GM12892 (cell line): ENCODE measurements at regions not wholly inside any gene's neighbourhood (a gene's known extent, or its start where the extent isn't known, plus 50 kb on each side); places are given as distances from the start of the nearest gene placed in this dataset.

ENCODE experiments used
- POLR2A ChIP-seq: IDR thresholded peaks from 2 replicates; pipeline ENCODE4 v1.6.1; 2011; ENCODE audit warnings: low read depth, low read length, control low read depth
- TAF1 ChIP-seq: IDR thresholded peaks from 2 replicates; pipeline ENCODE4 v1.6.1; 2011; ENCODE audit warnings: low read depth, mild to moderate bottlenecking, control low read depth, low read length, borderline replicate concordance

DNA sequence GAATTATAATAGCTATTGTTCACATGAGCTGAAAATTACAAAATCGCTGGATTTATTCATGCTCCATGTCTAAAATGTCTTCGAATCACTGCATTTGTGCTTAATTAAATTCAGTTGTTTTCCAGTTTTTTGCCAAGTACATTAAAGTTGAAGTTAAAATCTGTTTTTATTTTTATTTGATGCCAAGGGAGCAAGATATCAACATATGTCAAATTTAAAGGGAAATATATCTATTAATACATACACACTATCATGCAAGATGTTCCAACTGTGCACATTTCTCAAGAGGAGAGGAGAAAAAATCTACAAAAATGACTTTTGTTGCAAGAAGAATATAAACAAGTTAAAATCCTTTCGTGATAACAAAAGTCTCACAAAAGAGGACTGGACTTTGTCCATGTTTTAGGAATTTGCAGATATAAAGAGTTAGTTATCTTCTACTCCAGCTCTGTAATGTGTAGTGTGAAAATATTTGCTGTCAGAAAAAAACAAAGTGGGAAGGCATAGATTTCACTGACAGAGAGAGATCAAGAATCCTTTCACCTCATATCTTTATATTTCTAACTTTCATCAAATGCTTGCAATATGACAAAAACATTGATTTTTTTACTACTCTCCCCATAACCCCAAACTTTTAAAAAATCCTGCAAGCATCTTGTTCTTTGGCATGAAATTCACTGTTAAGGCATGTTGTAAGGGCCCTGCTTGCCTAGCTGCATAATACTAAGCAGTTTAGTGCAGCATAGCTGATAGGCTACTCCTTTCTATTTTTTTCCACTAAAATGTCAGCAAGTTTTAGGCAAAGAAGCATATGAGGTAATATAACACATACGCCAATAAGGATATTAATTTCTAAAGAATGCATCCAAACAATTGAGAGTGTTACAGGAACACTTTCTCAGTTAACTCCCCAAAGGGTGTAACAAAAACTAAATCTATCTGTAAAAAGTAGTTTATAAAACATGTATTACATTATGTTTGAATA, 340.2 kb upstream of the ADAMTS5 start:
- no peak for TF ChIP-seq POLR2A
- no peak for TF ChIP-seq TAF1
